Adrenal gland (tissue), 9 donors: ENCODE measurements at regions not wholly inside any gene's neighbourhood (a gene's known extent, or its start where the extent isn't known, plus 50 kb on each side); places are given as distances from the start of the nearest gene placed in this dataset.
A peak's percentile ranks its signal among the peaks of the same experiment; 100 is the strongest.
"Not testable (repeated sequence)": the region's sequence is repeated elsewhere in the genome, so short reads cannot be mapped to it uniquely, and the experiment has no call there.

Source experiments
- DNase-seq, 7 donors: peaks; one replicate each; pipeline ENCODE4 v3.0.0-alpha.2; 2019 to 2020
- H3K27ac ChIP-seq, 5 donors: fragments of 200-600 bp; sonication (generic) in 4 of 5; 1 replicate in 3 of 5; 2 replicates in 2 of 5; pipeline versions ENCODE4 v1.5.1 to v1.8.0; 2016 to 2020; ENCODE audit warnings: mild to moderate bottlenecking in 1 of 5
- H3K27me3 ChIP-seq: fragments of 200-600 bp; 2 replicates; pipeline ENCODE4 v1.8.0; 2021
- H3K36me3 ChIP-seq, 2 donors: fragments of 200-600 bp; replicated peaks in 1 of 2; 1 replicate in 1 of 2; 2 replicates in 1 of 2; pipeline versions ENCODE4 v1.5.1 to v1.8.0; 2018 to 2022
- H3K4me1 ChIP-seq, 2 donors: fragments of 200-600 bp; replicated peaks in 1 of 2; 1 replicate in 1 of 2; 2 replicates in 1 of 2; pipeline versions ENCODE4 v1.5.1 to v1.8.0; 2018 to 2021
- H3K4me3 ChIP-seq, 4 donors: fragments of 200-600 bp; sonication (generic) in 3 of 4; one replicate each; pipeline ENCODE4 v1.5.1; 2016 to 2018
- H3K9me3 ChIP-seq, 3 donors: fragments of 200-600 bp; sonication (generic) in 1 of 3; replicated peaks in 1 of 3; 1 replicate in 2 of 3; 2 replicates in 1 of 3; pipeline versions ENCODE4 v1.5.1 to v1.8.0; 2016 to 2021
- POLR2A ChIP-seq, 2 donors: fragments of 450-650 bp; IDR thresholded peaks; one replicate each; pipeline ENCODE4 v1.6.1; 2017; ENCODE audit warnings: antibody characterized with exemption in 2 of 2, mild to moderate bottlenecking in 2 of 2, moderate library complexity in 1 of 2
- WGBS, 4 donors: extraction: QIAGEN DNeasy Blood & Tissue Kit in 2 of 4; methylation state at CpG; one replicate each; pipeline versions ENCODE4 v1.1.5 to v1.1.7; 2013 to 2017; 5-methylcytosine and 5-hydroxymethylcytosine counted together
- intact Hi-C, 2 donors: fragments of 100-400 bp; cut with DNase I; formaldehyde crosslinking; loops; one replicate each; pipeline versions ENCODE4 v1.14.1 to v1.15.0; 2022 to 2023
- TF ChIP-seq, protein P1 (sequence below), 6 experiments: fragments of 450-650 bp in 4 of 6; fragments of 200-600 bp in 2 of 6; sonication (generic) in 1 of 6; IDR thresholded peaks; 1 replicate in 5 of 6; 2 replicates in 1 of 6; pipeline versions ENCODE4 v1.5.1 to v1.8.0; 2016 to 2021; ENCODE audit warnings: antibody characterized with exemption in 6 of 6, mild to moderate bottlenecking in 2 of 6, moderate library complexity in 1 of 6
- donor health status: healthy with polysubstance abuse.
- donor health status: Bipolar disorder and iron deficiency.
- donor health status: DM: yes; HTN: yes; CAD: no.
- donor health status: DM: no; HTN: no; CAD: no.
- donor health status: DM: no; HTN: no; CAD: no.

DNA sequence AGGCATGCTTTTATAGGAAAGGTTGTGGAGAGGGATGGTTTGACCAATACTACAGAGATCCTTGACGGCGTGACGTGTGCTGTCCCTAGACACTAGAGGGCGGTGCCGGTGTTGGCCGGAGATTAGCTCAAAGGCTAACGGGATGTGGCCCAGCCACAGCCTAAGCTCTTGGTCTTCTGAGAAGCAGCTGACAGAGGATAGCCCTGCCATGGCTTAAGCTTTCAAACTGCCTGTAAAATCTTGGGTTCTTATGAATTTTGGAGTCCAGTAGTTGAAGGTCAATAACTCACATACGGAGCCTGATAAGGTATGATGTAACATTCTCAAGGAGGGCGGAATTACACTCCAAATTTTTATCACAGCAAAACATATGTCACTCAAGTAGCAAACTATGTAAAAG, 515.7 kb upstream of the ATXN7L3B start:
- intact Hi-C loops, result no loop called here
- TF ChIP-seq POLR2A (IDR thresholded peaks at IDR 0.05), result no peak
- TF ChIP-seq, protein P1, sequence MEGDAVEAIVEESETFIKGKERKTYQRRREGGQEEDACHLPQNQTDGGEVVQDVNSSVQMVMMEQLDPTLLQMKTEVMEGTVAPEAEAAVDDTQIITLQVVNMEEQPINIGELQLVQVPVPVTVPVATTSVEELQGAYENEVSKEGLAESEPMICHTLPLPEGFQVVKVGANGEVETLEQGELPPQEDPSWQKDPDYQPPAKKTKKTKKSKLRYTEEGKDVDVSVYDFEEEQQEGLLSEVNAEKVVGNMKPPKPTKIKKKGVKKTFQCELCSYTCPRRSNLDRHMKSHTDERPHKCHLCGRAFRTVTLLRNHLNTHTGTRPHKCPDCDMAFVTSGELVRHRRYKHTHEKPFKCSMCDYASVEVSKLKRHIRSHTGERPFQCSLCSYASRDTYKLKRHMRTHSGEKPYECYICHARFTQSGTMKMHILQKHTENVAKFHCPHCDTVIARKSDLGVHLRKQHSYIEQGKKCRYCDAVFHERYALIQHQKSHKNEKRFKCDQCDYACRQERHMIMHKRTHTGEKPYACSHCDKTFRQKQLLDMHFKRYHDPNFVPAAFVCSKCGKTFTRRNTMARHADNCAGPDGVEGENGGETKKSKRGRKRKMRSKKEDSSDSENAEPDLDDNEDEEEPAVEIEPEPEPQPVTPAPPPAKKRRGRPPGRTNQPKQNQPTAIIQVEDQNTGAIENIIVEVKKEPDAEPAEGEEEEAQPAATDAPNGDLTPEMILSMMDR (IDR thresholded peaks at IDR 0.05), result peak in 5 of 6 experiments; percentile 28 to 54 (median 45)
- H3K36me3 ChIP-seq, result no peaks in the 10 kb centered on the region
- no peaks in the 10 kb centered on the region for H3K4me1 ChIP-seq
- 10 to 14% (median 11%) methylated on average over 9 of the region's 9 CpGs for WGBS, 4 donors
- no peaks in the 10 kb centered on the region for H3K9me3 ChIP-seq
- no peak overlapping the region for H3K4me3 ChIP-seq
- H3K27ac ChIP-seq, result no peak overlapping the region
- H3K27me3 ChIP-seq, result no peaks in the 10 kb centered on the region
- DNase-seq, result peak; percentile 43 to 76 (median 64)

DNA sequence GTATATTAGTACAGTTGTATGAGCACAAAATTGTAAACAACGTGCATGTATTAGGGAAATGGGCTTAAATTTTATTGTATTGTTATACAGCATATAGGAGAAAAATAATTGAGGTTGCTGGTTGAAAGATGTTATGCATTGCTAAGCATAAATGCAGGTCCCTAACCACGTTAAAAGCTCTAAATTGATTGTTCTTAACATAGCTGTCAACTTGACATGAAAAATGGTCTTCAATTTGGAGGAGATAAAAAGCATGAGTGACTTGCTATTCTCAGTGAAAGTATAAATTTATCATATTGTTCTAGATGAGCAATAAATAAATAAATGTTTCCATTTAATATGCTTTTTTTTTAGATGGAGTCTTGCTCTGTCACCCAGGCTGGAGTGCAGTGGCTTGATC, 506.6 kb upstream of the ATXN7L3B start:
- H3K36me3 ChIP-seq, result no peaks in the 10 kb centered on the region

DNA sequence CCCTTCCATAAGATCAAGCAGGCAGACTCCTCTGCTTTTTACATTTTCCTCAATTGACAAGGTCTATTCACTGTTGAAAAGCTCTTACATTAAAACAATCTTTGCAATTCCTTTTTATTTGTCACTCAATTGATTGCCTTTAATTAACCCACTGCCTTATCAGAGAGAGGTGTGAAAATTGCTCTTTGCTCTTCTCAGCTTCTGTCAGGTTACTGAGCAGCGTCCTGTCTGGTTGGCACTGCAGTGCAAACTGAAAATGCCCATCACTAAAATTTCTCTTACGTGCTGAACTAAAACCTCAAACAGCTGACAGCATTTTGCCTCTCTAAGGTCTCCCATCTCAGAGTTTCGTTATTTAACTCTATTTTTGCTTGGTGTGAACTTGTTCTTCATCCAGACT, 504.1 kb upstream of the ATXN7L3B start:
- intact Hi-C loops, result no loop called here
- no peaks in the 10 kb centered on the region for H3K36me3 ChIP-seq
- TF ChIP-seq POLR2A (IDR thresholded peaks at IDR 0.05), result no peak
- TF ChIP-seq, protein P1 (IDR thresholded peaks at IDR 0.05), result no peak
- no peaks in the 10 kb centered on the region for H3K4me1 ChIP-seq
- no peaks in the 10 kb centered on the region for H3K9me3 ChIP-seq
- WGBS, 4 donors, result 41 to 68% (median 49%) methylated on average over 3 of the region's 3 CpGs
- DNase-seq, result no peak
- no peak overlapping the region for H3K4me3 ChIP-seq
- no peak overlapping the region for H3K27ac ChIP-seq
- H3K27me3 ChIP-seq, result no peaks in the 10 kb centered on the region

More for the DNA sequence above, 506.6 kb upstream of the ATXN7L3B start:
- Histone ChIP-seq H3K4me1 (no peaks in the 10 kb centered on the region), H3K4me3 (no peak overlapping the region), H3K9me3 (no peaks in the 10 kb centered on the region), H3K27me3 (no peaks in the 10 kb centered on the region), H3K27ac (no peak overlapping the region)
- WGBS, 4 donors, result 41 to 51% (median 48%) methylated on average over 2 of the region's 2 CpGs
- intact Hi-C loops, result no loop called here
- TF ChIP-seq, protein P1 (IDR thresholded peaks at IDR 0.05), result no peak
- no peak for TF ChIP-seq POLR2A (IDR thresholded peaks at IDR 0.05)
- no peak for DNase-seq

DNA sequence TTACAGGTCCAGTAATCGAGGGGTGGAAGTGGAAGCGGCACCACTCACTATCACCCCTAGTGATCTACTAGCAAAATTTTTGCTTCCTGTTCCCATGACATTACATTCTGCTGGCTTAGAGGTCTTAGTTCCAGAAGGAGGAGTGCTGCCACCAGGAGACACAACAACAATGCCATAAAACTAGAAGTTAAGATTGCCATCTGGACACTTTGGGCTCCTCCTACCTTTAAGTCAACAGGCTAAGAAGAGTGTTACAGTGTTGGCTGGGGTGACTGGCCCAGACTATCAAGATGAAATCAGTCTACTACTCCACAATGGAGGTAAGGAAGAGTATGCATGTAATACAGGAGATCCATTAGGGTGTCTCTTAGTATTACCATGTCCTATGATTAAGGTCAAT, 498.5 kb upstream of the ATXN7L3B start:
- H3K27me3 ChIP-seq, H3K36me3 ChIP-seq, DNase-seq, H3K9me3 ChIP-seq, H3K27ac ChIP-seq, H3K4me1 ChIP-seq, H3K4me3 ChIP-seq, intact Hi-C loops: not testable (repeated sequence)
- 65 to 75% (median 68%) methylated on average over 2 of the region's 2 CpGs for WGBS, 4 donors

DNA sequence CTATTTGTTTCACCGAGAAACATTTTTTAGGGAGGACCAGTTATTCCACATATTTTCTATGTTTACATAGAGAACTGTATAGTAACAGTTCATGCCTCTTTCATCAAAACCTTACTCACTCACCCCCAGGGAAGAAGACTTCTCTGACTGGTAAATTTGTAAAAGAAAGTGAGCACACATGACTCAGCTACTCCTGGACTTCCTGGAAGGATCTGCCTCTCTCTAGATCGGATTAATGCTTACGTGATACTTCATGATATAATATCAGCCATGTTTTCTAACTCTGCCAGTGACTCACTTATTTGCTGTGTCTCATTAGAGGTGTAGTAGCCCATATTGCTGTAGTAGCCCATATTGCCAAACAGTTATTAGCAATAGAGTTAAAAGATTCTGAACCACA, 494.3 kb upstream of the ATXN7L3B start:
- intact Hi-C loops, result no loop called here
- no peaks in the 10 kb centered on the region for H3K4me1 ChIP-seq
- no peak overlapping the region for H3K27ac ChIP-seq
- DNase-seq, result no peak
- no peak for TF ChIP-seq POLR2A (IDR thresholded peaks at IDR 0.05)
- TF ChIP-seq, protein P1 (IDR thresholded peaks at IDR 0.05), result no peak
- no peaks in the 10 kb centered on the region for H3K36me3 ChIP-seq
- no peak overlapping the region for H3K4me3 ChIP-seq
- H3K27me3 ChIP-seq, result no peaks in the 10 kb centered on the region
- WGBS, 4 donors, result 75 to 85% (median 79%) methylated on average over 3 of the region's 3 CpGs
- H3K9me3 ChIP-seq, result no peaks in the 10 kb centered on the region
